ENCODE measurements at regions not wholly inside any gene's neighbourhood (a gene's known extent, or its start where the extent isn't known, plus 50 kb on each side); places are given as distances from the start of the nearest gene placed in this dataset.

- TF ChIP-seq CTCF (IDR thresholded peaks at IDR 0.05 in 4 of 5, conservative IDR thresholded peaks at IDR 0.05 in 1 of 5) (peak; percentile 53 to 79 (median 60)), POLR2A (IDR thresholded peaks at IDR 0.05) (no peak)
Observed at GRCh38 chrX:139126493-139126892, 404.0 kb upstream of the F9 start.
